HG03060 (cell line): ENCODE measurements at regions not wholly inside any gene's neighbourhood (a gene's known extent, or its start where the extent isn't known, plus 50 kb on each side); places are given as distances from the start of the nearest gene placed in this dataset.

ENCODE experiments used
- ATAC-seq: cut with Tn5 transposase; IDR thresholded peaks from one replicate; pipeline ENCODE4 v1.9.1; 2021; ENCODE audit warnings: low read depth, moderate number of reproducible peaks; ENCODE audit not compliant: unreplicated experiment

- no peak for ATAC-seq
Observed at GRCh38 chr2:133760376-133760775, 192.1 kb upstream of the NCKAP5 start.

GRCh38 chr2:133765658-133766057 lies 197.4 kb upstream of the NCKAP5 start:
- ATAC-seq, result no peak

GRCh38 chr2:133766164-133766832 lies 198.0 kb upstream of the NCKAP5 start:
- no peak for ATAC-seq

GRCh38 chr2:133768256-133768655 lies 200.0 kb upstream of the NCKAP5 start:
- no peak for ATAC-seq

- ATAC-seq, result no peak
Observed at GRCh38 chr2:133768658-133769435, 200.6 kb upstream of the NCKAP5 start.

- ATAC-seq, result no peak
Observed at GRCh38 chr2:133773854-133774653, 205.8 kb upstream of the NCKAP5 start.

GRCh38 chr2:133774654-133775015 lies 206.4 kb upstream of the NCKAP5 start:
- no peak for ATAC-seq

GRCh38 chr2:133776936-133777573 lies 208.8 kb upstream of the NCKAP5 start:
- ATAC-seq, result no peak

GRCh38 chr2:133777574-133777960 lies 209.3 kb upstream of the NCKAP5 start:
- ATAC-seq, result no peak

GRCh38 chr2:133780099-133780996 lies 212.1 kb upstream of the NCKAP5 start:
- no peak for ATAC-seq

GRCh38 chr2:133780997-133781513 lies 212.8 kb upstream of the NCKAP5 start:
- ATAC-seq, result no peak

- no peak for ATAC-seq
Observed at GRCh38 chr2:133787207-133787606, 218.9 kb upstream of the NCKAP5 start.

GRCh38 chr2:133787651-133788050 lies 219.4 kb upstream of the NCKAP5 start:
- ATAC-seq, result no peak

- no peak for ATAC-seq
Observed at GRCh38 chr2:133788386-133788785, 220.1 kb upstream of the NCKAP5 start.

- ATAC-seq, result no peak
Observed at GRCh38 chr2:133789743-133790142, 221.5 kb upstream of the NCKAP5 start.

- ATAC-seq, result no peak
Observed at GRCh38 chr2:133790711-133791110, 222.4 kb upstream of the NCKAP5 start.

GRCh38 chr2:133791191-133791590 lies 222.9 kb upstream of the NCKAP5 start:
- ATAC-seq, result no peak

GRCh38 chr2:133792223-133792622 lies 224.0 kb upstream of the NCKAP5 start:
- no peak for ATAC-seq

GRCh38 chr2:133794114-133794513 lies 225.9 kb upstream of the NCKAP5 start:
- no peak for ATAC-seq

GRCh38 chr2:133801946-133802345 lies 233.7 kb upstream of the NCKAP5 start:
- ATAC-seq, result no peak
